ENCODE measurements at regions not wholly inside any gene's neighbourhood (a gene's known extent, or its start where the extent isn't known, plus 50 kb on each side); places are given as distances from the start of the nearest gene placed in this dataset.

GRCh38 chrX:38886112-38886511, 84.9 kb downstream of the MID1IP1 start:
- TF ChIP-seq, protein P1, sequence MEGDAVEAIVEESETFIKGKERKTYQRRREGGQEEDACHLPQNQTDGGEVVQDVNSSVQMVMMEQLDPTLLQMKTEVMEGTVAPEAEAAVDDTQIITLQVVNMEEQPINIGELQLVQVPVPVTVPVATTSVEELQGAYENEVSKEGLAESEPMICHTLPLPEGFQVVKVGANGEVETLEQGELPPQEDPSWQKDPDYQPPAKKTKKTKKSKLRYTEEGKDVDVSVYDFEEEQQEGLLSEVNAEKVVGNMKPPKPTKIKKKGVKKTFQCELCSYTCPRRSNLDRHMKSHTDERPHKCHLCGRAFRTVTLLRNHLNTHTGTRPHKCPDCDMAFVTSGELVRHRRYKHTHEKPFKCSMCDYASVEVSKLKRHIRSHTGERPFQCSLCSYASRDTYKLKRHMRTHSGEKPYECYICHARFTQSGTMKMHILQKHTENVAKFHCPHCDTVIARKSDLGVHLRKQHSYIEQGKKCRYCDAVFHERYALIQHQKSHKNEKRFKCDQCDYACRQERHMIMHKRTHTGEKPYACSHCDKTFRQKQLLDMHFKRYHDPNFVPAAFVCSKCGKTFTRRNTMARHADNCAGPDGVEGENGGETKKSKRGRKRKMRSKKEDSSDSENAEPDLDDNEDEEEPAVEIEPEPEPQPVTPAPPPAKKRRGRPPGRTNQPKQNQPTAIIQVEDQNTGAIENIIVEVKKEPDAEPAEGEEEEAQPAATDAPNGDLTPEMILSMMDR (IDR thresholded peaks at IDR 0.05): no peak
- CTCF ChIA-PET: no interaction called here
- no peak for DNase-seq
- no peak overlapping the region for H3K27ac Mint-ChIP-seq
- intact Hi-C loops (cut with micrococcal nuclease): no loop called here
- POLR2A ChIA-PET: no interaction called here
- no peak for ATAC-seq
- no peaks in the 10 kb centered on the region for H3K36me3 Mint-ChIP-seq (ENCODE audit: low read depth)
- no peaks in the 10 kb centered on the region for H3K9me3 Mint-ChIP-seq
- H3K4me1 Mint-ChIP-seq (ENCODE audit: low read depth): no peaks in the 10 kb centered on the region
- H3K27me3 Mint-ChIP-seq: no peaks in the 10 kb centered on the region
- H3K4me3 Mint-ChIP-seq: no peak overlapping the region

DNA sequence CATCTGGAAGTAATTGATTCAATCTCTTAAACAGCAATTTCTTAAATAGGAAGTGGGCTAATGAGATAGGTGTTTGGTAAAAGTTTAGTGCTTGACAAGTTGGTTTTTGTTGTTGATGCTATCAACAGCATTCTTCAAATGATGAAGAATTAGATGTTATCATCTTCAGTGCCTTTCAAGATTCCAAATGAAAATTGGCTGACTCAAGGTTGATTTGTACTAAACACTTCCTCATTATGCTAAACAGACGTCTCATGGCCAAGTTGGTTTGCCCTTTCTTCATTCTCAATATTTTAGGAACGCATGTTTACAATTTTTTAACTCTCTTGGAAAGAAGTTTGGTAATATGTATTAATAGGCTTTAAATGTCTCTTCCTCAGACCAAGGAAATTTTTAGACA, 86.0 kb downstream of the MID1IP1 start:
- H3K27me3 Mint-ChIP-seq: no peaks in the 10 kb centered on the region
- CTCF ChIA-PET: no interaction called here
- intact Hi-C loops (cut with micrococcal nuclease): no loop called here
- H3K9me3 Mint-ChIP-seq: no peaks in the 10 kb centered on the region
- no peaks in the 10 kb centered on the region for H3K36me3 Mint-ChIP-seq (ENCODE audit: low read depth)
- POLR2A ChIA-PET: no interaction called here
- TF ChIP-seq, protein P1 (IDR thresholded peaks at IDR 0.05): no peak
- DNase-seq: no peak
- no peak for ATAC-seq
- no peak overlapping the region for H3K4me3 Mint-ChIP-seq
- H3K27ac Mint-ChIP-seq: no peak overlapping the region
- peaks cover 8% of the 10 kb centered on the region for H3K4me1 Mint-ChIP-seq (ENCODE audit: low read depth)

- POLR2A ChIA-PET: no interaction called here
- ATAC-seq (no peak), DNase-seq (no peak)
- H3K36me3 Mint-ChIP-seq (ENCODE audit: low read depth): no peaks in the 10 kb centered on the region
- H3K9me3 Mint-ChIP-seq: no peaks in the 10 kb centered on the region
- CTCF ChIA-PET: no interaction called here
- TF ChIP-seq, protein P1 (IDR thresholded peaks at IDR 0.05): no peak
- peaks cover 10% of the 10 kb centered on the region for H3K4me1 Mint-ChIP-seq (ENCODE audit: low read depth)
- H3K27me3 Mint-ChIP-seq: no peaks in the 10 kb centered on the region
- H3K27ac Mint-ChIP-seq: no peak overlapping the region
- intact Hi-C loops (cut with micrococcal nuclease): no loop called here
- no peak overlapping the region for H3K4me3 Mint-ChIP-seq
Observed at GRCh38 chrX:38890326-38890725, 89.1 kb downstream of the MID1IP1 start.

- peaks cover 10% of the 10 kb centered on the region for H3K4me1 Mint-ChIP-seq (ENCODE audit: low read depth)
- no peaks in the 10 kb centered on the region for H3K9me3 Mint-ChIP-seq
- TF ChIP-seq, protein P1 (IDR thresholded peaks at IDR 0.05): no peak
- intact Hi-C loops (cut with micrococcal nuclease): no loop called here
- H3K27ac Mint-ChIP-seq: no peak overlapping the region
- H3K4me3 Mint-ChIP-seq: no peak overlapping the region
- DNase-seq: no peak
- no peaks in the 10 kb centered on the region for H3K27me3 Mint-ChIP-seq
- ATAC-seq: no peak
- POLR2A ChIA-PET: interaction anchor here (1.3 to 1.5 kb wide), 2 partner anchors 11 to 75 kb away, joined by 3 to 4 read pairs; no protein-coding TSS in a partner anchor
- CTCF ChIA-PET: no interaction called here
- no peaks in the 10 kb centered on the region for H3K36me3 Mint-ChIP-seq (ENCODE audit: low read depth)
Observed at GRCh38 chrX:38890963-38891362, 89.7 kb downstream of the MID1IP1 start.

GRCh38 chrX:38891641-38892413, 90.6 kb downstream of the MID1IP1 start:
- intact Hi-C loops (cut with micrococcal nuclease): no loop called here
- peaks cover 10% of the 10 kb centered on the region for H3K4me1 Mint-ChIP-seq (ENCODE audit: low read depth)
- no peaks in the 10 kb centered on the region for H3K36me3 Mint-ChIP-seq (ENCODE audit: low read depth)
- DNase-seq (peak; percentile 64), ATAC-seq (peak; percentile 99)
- ChIA-PET CTCF (no interaction called here), POLR2A (interaction anchor here (1.3 to 1.5 kb wide), 3 partner anchors 12 to 88 kb away, joined by 3 to 4 read pairs (median 3); no protein-coding TSS in a partner anchor)
- no peaks in the 10 kb centered on the region for H3K9me3 Mint-ChIP-seq
- H3K27ac Mint-ChIP-seq: peak overlapping the region; percentile 61
- TF ChIP-seq, protein P1 (IDR thresholded peaks at IDR 0.05): no peak
- H3K27me3 Mint-ChIP-seq: no peaks in the 10 kb centered on the region
- no peak overlapping the region for H3K4me3 Mint-ChIP-seq
